ENCODE measurements at regions not wholly inside any gene's neighbourhood (a gene's known extent, or its start where the extent isn't known, plus 50 kb on each side); places are given as distances from the start of the nearest gene placed in this dataset.

DNA sequence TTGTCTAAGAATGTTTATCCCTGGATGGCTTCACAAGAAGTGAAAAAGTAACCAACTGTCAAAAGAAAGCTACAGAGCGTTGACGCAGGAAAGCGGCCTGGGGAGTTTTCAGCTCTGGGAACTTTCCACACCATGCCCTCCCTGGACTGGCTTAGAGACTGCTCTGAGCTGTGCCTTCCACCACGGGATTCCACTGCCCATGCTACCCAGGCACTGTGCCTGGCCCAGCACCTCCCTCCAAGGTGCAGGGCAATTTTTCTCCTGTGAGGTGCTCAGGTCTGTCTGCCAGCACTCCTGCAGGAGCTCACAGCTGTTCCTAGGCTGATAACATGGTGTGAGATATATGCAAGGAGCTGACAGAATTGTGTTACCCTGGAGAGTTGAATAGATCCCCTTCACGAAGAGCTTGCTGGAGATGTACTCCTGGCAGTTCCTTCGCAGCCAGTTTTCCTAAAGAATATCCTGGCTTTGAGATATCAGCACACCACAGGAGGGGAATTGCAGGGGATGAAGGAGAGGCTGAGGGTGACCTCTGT, 258.3 kb upstream of the B3GAT1 start:
- ChIA-PET POLR2A (no interaction called here), CTCF (no interaction called here)
- no peaks in the 10 kb centered on the region for H3K4me1 ChIP-seq (ENCODE audit: control insufficient read depth, insufficient read depth, low read length)
- no peaks in the 10 kb centered on the region for H3K36me3 ChIP-seq (ENCODE audit: control insufficient read depth in 2 of 2, insufficient read depth in 1 of 2, low read length in 2 of 2)
- H3K4me3 ChIP-seq (ENCODE audit: low read depth, low read length): no peak overlapping the region
- H3K9me3 ChIP-seq (ENCODE audit: control insufficient read depth, insufficient read depth, low read depth, low read length): no peaks in the 10 kb centered on the region
- no peak for TF ChIP-seq PATZ1 (tag by site-specific recombination; IDR thresholded peaks at IDR 0.05)
- TF ChIP-seq ZNF274 (IDR thresholded peaks at IDR 0.05; ENCODE audit: low read length): no peak
- no peak for TF ChIP-seq ZNF274 (tag by site-specific recombination; IDR thresholded peaks at IDR 0.05; ENCODE audit: borderline replicate concordance)
- no peak for TF ChIP-seq ZNF791 (tag by site-specific recombination; IDR thresholded peaks at IDR 0.05)
- TF ChIP-seq ZNF140 (tag by site-specific recombination; IDR thresholded peaks at IDR 0.05): no peak
- no peak for TF ChIP-seq ZNF521 (tag by site-specific recombination; IDR thresholded peaks at IDR 0.05)
- TF ChIP-seq PRDM1 (tag by site-specific recombination; IDR thresholded peaks at IDR 0.05): no peak
- no peak for TF ChIP-seq ZNF2 (tag by site-specific recombination; IDR thresholded peaks at IDR 0.05)
- TF ChIP-seq ZNF645 (tag by site-specific recombination; IDR thresholded peaks at IDR 0.05): no peak
- no peak for TF ChIP-seq BCL6B (tag by site-specific recombination; IDR thresholded peaks at IDR 0.05)
- TF ChIP-seq ZNF777 (tag by site-specific recombination; IDR thresholded peaks at IDR 0.05; ENCODE audit: borderline replicate concordance): no peak
- TF ChIP-seq PBX3 (CRISPR knock-in tag; IDR thresholded peaks at IDR 0.05): no peak
- no peak for TF ChIP-seq IKZF3 (tag by site-specific recombination; IDR thresholded peaks at IDR 0.05)
- no peak for TF ChIP-seq ZNF785 (tag by site-specific recombination; IDR thresholded peaks at IDR 0.05)
- no peak for TF ChIP-seq ZNF658 (tag by site-specific recombination; IDR thresholded peaks at IDR 0.05)
- no peak for TF ChIP-seq ZNF433 (tag by site-specific recombination; IDR thresholded peaks at IDR 0.05; ENCODE audit: low read depth)
- TF ChIP-seq ZNF530 (tag by site-specific recombination; IDR thresholded peaks at IDR 0.05; ENCODE audit: low read depth): no peak
- TF ChIP-seq ZFHX2 (tag by site-specific recombination; conservative IDR thresholded peaks at IDR 0.05): no peak
- H3K27ac ChIP-seq (ENCODE audit: extremely low read depth, low read depth, low read length): no peak overlapping the region

DNA sequence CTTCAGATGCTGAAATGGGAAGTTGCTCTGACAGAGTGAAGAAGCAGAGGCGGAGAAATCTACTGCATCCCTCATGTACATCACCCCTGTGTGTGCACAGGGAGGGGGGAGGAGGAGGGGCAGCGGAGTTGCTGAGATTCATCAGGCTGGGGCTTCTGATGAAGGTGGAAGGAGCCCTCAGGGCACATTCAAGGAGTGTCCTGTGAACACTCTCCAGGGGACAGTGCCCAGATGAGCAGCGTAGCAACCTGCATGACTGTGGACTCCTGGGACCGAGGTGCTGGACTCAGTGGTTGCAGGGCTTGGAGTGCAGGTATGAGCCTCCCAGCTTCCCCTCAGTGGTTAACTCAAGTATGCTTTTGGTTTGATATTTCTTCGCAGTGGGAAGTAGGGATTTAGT, 257.8 kb upstream of the B3GAT1 start:
- Histone ChIP-seq H3K36me3 (ENCODE audit: control insufficient read depth in 2 of 2, insufficient read depth in 1 of 2, low read length in 2 of 2) (no peaks in the 10 kb centered on the region), H3K4me3 (ENCODE audit: low read depth, low read length) (no peak overlapping the region), H3K4me1 (ENCODE audit: control insufficient read depth, insufficient read depth, low read length) (no peaks in the 10 kb centered on the region), H3K27ac (ENCODE audit: extremely low read depth, low read depth, low read length) (no peak overlapping the region), H3K9me3 (ENCODE audit: control insufficient read depth, insufficient read depth, low read depth, low read length) (no peaks in the 10 kb centered on the region)
- ChIA-PET POLR2A (no interaction called here), CTCF (no interaction called here)
- TF ChIP-seq ZNF660 (tag by site-specific recombination; IDR thresholded peaks at IDR 0.05) (no peak), ZNF580 (tag by site-specific recombination; IDR thresholded peaks at IDR 0.05) (no peak), ZNF2 (tag by site-specific recombination; IDR thresholded peaks at IDR 0.05) (no peak), GLIS2 (tag by site-specific recombination; IDR thresholded peaks at IDR 0.05) (no peak), ZNF501 (tag by site-specific recombination; IDR thresholded peaks at IDR 0.05) (no peak), ZNF654 (tag by site-specific recombination; IDR thresholded peaks at IDR 0.05; ENCODE audit: low read depth) (no peak), SP3 (tag by site-specific recombination; IDR thresholded peaks at IDR 0.05) (no peak), ZNF548 (tag by site-specific recombination; IDR thresholded peaks at IDR 0.05) (no peak), ZNF266 (tag by site-specific recombination; IDR thresholded peaks at IDR 0.05; ENCODE audit: low read depth) (no peak), ATF2 (tag by site-specific recombination; IDR thresholded peaks at IDR 0.05; ENCODE audit: low read depth) (no peak), ZNF239 (tag by site-specific recombination; IDR thresholded peaks at IDR 0.05) (no peak), OVOL3 (tag by site-specific recombination; IDR thresholded peaks at IDR 0.05) (no peak), ZNF214 (tag by site-specific recombination; IDR thresholded peaks at IDR 0.05; ENCODE audit: borderline replicate concordance) (no peak), ZNF133 (tag by site-specific recombination; IDR thresholded peaks at IDR 0.05) (no peak)

Measured in HEK293 (cell line).